HEK293 (cell line): ENCODE measurements at regions not wholly inside any gene's neighbourhood (a gene's known extent, or its start where the extent isn't known, plus 50 kb on each side); places are given as distances from the start of the nearest gene placed in this dataset.

ENCODE experiments used
- CTCF ChIA-PET: fragments of 350-600 bp; formaldehyde crosslinking; extraction: SDS; loops from one replicate; lab custom pipeline; 2021; ENCODE audit warnings: antibody characterized with exemption; lab: Yijun Ruan, JAX
- POLR2A ChIA-PET: fragments of 300-600 bp; formaldehyde crosslinking; extraction: SDS; loops from one replicate; lab custom pipeline; 2020; ENCODE audit warnings: antibody characterized with exemption, inconsistent platforms; lab: Yijun Ruan, JAX
- H3K27ac ChIP-seq: fragments of 200-500 bp; sonication (Bioruptor generic); 2 replicates; pipeline ENCODE4 v1.5.1; 2014; ENCODE audit warnings: low read depth, low read length, control low read depth, inconsistent platforms; ENCODE audit errors: extremely low read depth
- H3K36me3 ChIP-seq, 2 experiments: fragments of 200-500 bp in 1 of 2; sonication (Bioruptor generic) in 1 of 2; 1 replicate in 1 of 2; 2 replicates in 1 of 2; pipeline ENCODE4 v1.5.1; 2014 to 2017; ENCODE audit warnings: inconsistent platforms in 2 of 2, low read length in 2 of 2; ENCODE audit not compliant: control insufficient read depth in 2 of 2, insufficient read depth in 1 of 2
- H3K4me1 ChIP-seq: fragments of 200-500 bp; sonication (Bioruptor generic); 2 replicates; pipeline ENCODE4 v1.5.1; 2014; ENCODE audit warnings: mild to moderate bottlenecking, low read length, inconsistent platforms; ENCODE audit not compliant: control insufficient read depth, insufficient read depth
- H3K4me3 ChIP-seq: 2 replicates; pipeline ENCODE4 v1.5.1; 2011; ENCODE audit warnings: low read depth, mild to moderate bottlenecking, control low read depth, low read length, moderate library complexity
- H3K9me3 ChIP-seq: fragments of 200-500 bp; sonication (Bioruptor generic); 2 replicates; pipeline ENCODE4 v1.5.1; 2014; ENCODE audit warnings: low read depth, low read length, inconsistent platforms; ENCODE audit not compliant: control insufficient read depth, insufficient read depth
- BCL6B ChIP-seq: fragments of 450-650 bp; formaldehyde crosslinking; IDR thresholded peaks from 2 replicates; pipeline ENCODE4 v1.5.1; 2017; ENCODE audit warnings: missing biosample characterization, missing genetic modification characterization
- HOXD13 ChIP-seq: sonication (generic); formaldehyde crosslinking; IDR thresholded peaks from 2 replicates; pipeline ENCODE4 v1.8.0; 2022; ENCODE audit warnings: missing genetic modification reagents, borderline replicate concordance
- PRDM4 ChIP-seq: fragments of 450-650 bp; formaldehyde crosslinking; IDR thresholded peaks from 2 replicates; pipeline ENCODE4 v1.5.1; 2017; ENCODE audit warnings: missing biosample characterization, missing genetic modification characterization
- SALL2 ChIP-seq: fragments of 450-650 bp; formaldehyde crosslinking; IDR thresholded peaks from 2 replicates; pipeline ENCODE4 v1.5.0; 2017; ENCODE audit warnings: missing biosample characterization, mild to moderate bottlenecking, missing genetic modification characterization, borderline replicate concordance
- YY1 ChIP-seq: fragments of 450-650 bp; formaldehyde crosslinking; IDR thresholded peaks from 2 replicates; pipeline ENCODE4 v1.5.1; 2018; ENCODE audit warnings: missing biosample characterization, missing genetic modification characterization
- ZNF132 ChIP-seq: fragments of 450-650 bp; formaldehyde crosslinking; IDR thresholded peaks from 2 replicates; pipeline ENCODE4 v1.5.1; 2017; ENCODE audit warnings: missing biosample characterization, missing genetic modification characterization, borderline replicate concordance
- ZNF155 ChIP-seq: fragments of 450-650 bp; formaldehyde crosslinking; IDR thresholded peaks from 2 replicates; pipeline ENCODE4 v1.5.1; 2016; ENCODE audit warnings: missing biosample characterization, missing genetic modification characterization
- ZNF16 ChIP-seq: fragments of 450-650 bp; formaldehyde crosslinking; IDR thresholded peaks from 2 replicates; pipeline ENCODE4 v1.5.1; 2016; ENCODE audit warnings: low read depth, missing biosample characterization, missing genetic modification characterization
- ZNF175 ChIP-seq: fragments of 450-650 bp; formaldehyde crosslinking; IDR thresholded peaks from 2 replicates; pipeline ENCODE4 v1.5.1; 2016; ENCODE audit warnings: missing biosample characterization, missing genetic modification characterization
- ZNF280C ChIP-seq: fragments of 450-650 bp; formaldehyde crosslinking; IDR thresholded peaks from 2 replicates; pipeline ENCODE4 v1.5.1; 2016; ENCODE audit warnings: missing biosample characterization, missing genetic modification characterization
- ZNF416 ChIP-seq: fragments of 450-650 bp; formaldehyde crosslinking; IDR thresholded peaks from 2 replicates; pipeline ENCODE4 v1.5.1; 2016; ENCODE audit warnings: missing biosample characterization, missing genetic modification characterization
- ZNF426 ChIP-seq: fragments of 450-650 bp; formaldehyde crosslinking; IDR thresholded peaks from 2 replicates; pipeline ENCODE4 v1.5.1; 2017; ENCODE audit warnings: missing biosample characterization, missing genetic modification characterization, mild to moderate bottlenecking, inconsistent platforms, moderate library complexity
- ZNF521 ChIP-seq: fragments of 450-650 bp; formaldehyde crosslinking; IDR thresholded peaks from 2 replicates; pipeline ENCODE4 v1.5.1; 2017; ENCODE audit warnings: missing biosample characterization, mild to moderate bottlenecking, missing genetic modification characterization
- ZNF624 ChIP-seq: fragments of 450-650 bp; formaldehyde crosslinking; IDR thresholded peaks from 2 replicates; pipeline ENCODE4 v1.5.1; 2017; ENCODE audit warnings: missing biosample characterization, missing genetic modification characterization
- ZNF654 ChIP-seq: fragments of 450-650 bp; formaldehyde crosslinking; IDR thresholded peaks from 2 replicates; pipeline ENCODE4 v1.5.1; 2016; ENCODE audit warnings: low read depth, missing biosample characterization, missing genetic modification characterization
- ZNF707 ChIP-seq: fragments of 450-650 bp; formaldehyde crosslinking; IDR thresholded peaks from 2 replicates; pipeline ENCODE4 v1.5.1; 2016; ENCODE audit warnings: missing biosample characterization, missing genetic modification characterization
- ZSCAN23 ChIP-seq: fragments of 450-650 bp; formaldehyde crosslinking; IDR thresholded peaks from 2 replicates; pipeline ENCODE4 v1.5.1; 2016; ENCODE audit warnings: missing biosample characterization, missing genetic modification characterization
- ZSCAN4 ChIP-seq: fragments of 450-650 bp; formaldehyde crosslinking; IDR thresholded peaks from 2 replicates; pipeline ENCODE4 v1.5.1; 2017; ENCODE audit warnings: missing biosample characterization, missing genetic modification characterization

GRCh38 chr14:71731096-71731495, 201.1 kb upstream of the RGS6 start (continued):
- TF ChIP-seq ZSCAN23 = no peak
- no peak for TF ChIP-seq SALL2 (tag by site-specific recombination)
- no peak for TF ChIP-seq ZNF707 (tag by site-specific recombination)

GRCh38 chr14:71733210-71733883, 198.9 kb upstream of the RGS6 start:
- Histone ChIP-seq H3K36me3 (peaks cover 10 to 64% of the 10 kb centered on the region in 2 experiments; a peak in 2 of 3 replicates), H3K27ac (no peak overlapping the region), H3K9me3 (no peaks in the 10 kb centered on the region), H3K4me1 (no peaks in the 10 kb centered on the region), H3K4me3 (no peak overlapping the region)
- ChIA-PET CTCF (no interaction called here), POLR2A (no interaction called here)
- TF ChIP-seq ZNF132 = no peak
- no peak for TF ChIP-seq ZNF16 (tag by site-specific recombination)

- Histone ChIP-seq H3K4me1 (no peaks in the 10 kb centered on the region), H3K9me3 (no peaks in the 10 kb centered on the region), H3K27ac (no peak overlapping the region), H3K4me3 (no peak overlapping the region), H3K36me3 (peaks cover 10 to 68% of the 10 kb centered on the region in 2 experiments; a peak in 2 of 3 replicates)
- CTCF ChIA-PET = no interaction called here
- POLR2A ChIA-PET = no interaction called here
- TF ChIP-seq ZNF280C (tag by site-specific recombination) (no peak), ZNF155 (no peak), ZNF521 (tag by site-specific recombination) (no peak), YY1 (tag by site-specific recombination) (no peak), BCL6B (tag by site-specific recombination) (no peak), ZNF654 (tag by site-specific recombination) (no peak), ZNF624 (tag by site-specific recombination) (no peak), PRDM4 (tag by site-specific recombination) (no peak), ZSCAN4 (no peak), ZNF175 (tag by site-specific recombination) (no peak), ZNF416 (tag by site-specific recombination) (no peak), ZNF426 (tag by site-specific recombination) (no peak), HOXD13 (no peak), ZNF707 (tag by site-specific recombination) (no peak)
Observed at GRCh38 chr14:71734076-71734475, 198.2 kb upstream of the RGS6 start.
